NCI-H2227 treated with DMSO at 0.1 percent for 48 hours (cell line): ENCODE measurements at regions not wholly inside any gene's neighbourhood (a gene's known extent, or its start where the extent isn't known, plus 50 kb on each side); places are given as distances from the start of the nearest gene placed in this dataset.
"Not testable (repeated sequence)": the region's sequence is repeated elsewhere in the genome, so short reads cannot be mapped to it uniquely, and the experiment has no call there.

ENCODE experiments used
- DNase-seq: peaks from one replicate; lab custom pipeline; 2025; lab: John Stamatoyannopoulos, UW

- no peak for DNase-seq
Measured at GRCh38 chr18:8499810-8500675, 109.2 kb upstream of the RAB12 start.

- no peak for DNase-seq
Measured at GRCh38 chr18:8501044-8501443, 108.2 kb upstream of the RAB12 start.

GRCh38 chr18:8503248-8503647, 106.0 kb upstream of the RAB12 start:
- DNase-seq = no peak

GRCh38 chr18:8504424-8504823, 104.8 kb upstream of the RAB12 start:
- DNase-seq = no peak

- DNase-seq = no peak
Measured at GRCh38 chr18:8504880-8505435, 104.3 kb upstream of the RAB12 start.

- DNase-seq = no peak
Measured at GRCh38 chr18:8506251-8507049, 102.8 kb upstream of the RAB12 start.

GRCh38 chr18:8507361-8507760, 101.9 kb upstream of the RAB12 start:
- no peak for DNase-seq

- no peak for DNase-seq
Measured at GRCh38 chr18:8507915-8508705, 101.1 kb upstream of the RAB12 start.

GRCh38 chr18:8513249-8513648, 96.0 kb upstream of the RAB12 start:
- DNase-seq = no peak

- no peak for DNase-seq
Measured at GRCh38 chr18:8514409-8514808, 94.8 kb upstream of the RAB12 start.

GRCh38 chr18:8515142-8515865, 93.9 kb upstream of the RAB12 start:
- DNase-seq = no peak

GRCh38 chr18:8516371-8517250, 92.6 kb upstream of the RAB12 start:
- no peak for DNase-seq

- no peak for DNase-seq
Measured at GRCh38 chr18:8517276-8517675, 92.0 kb upstream of the RAB12 start.

- no peak for DNase-seq
Measured at GRCh38 chr18:8519102-8519501, 90.1 kb upstream of the RAB12 start.

- DNase-seq = no peak
Measured at GRCh38 chr18:8520266-8520665, 89.0 kb upstream of the RAB12 start.

GRCh38 chr18:8522756-8523155, 86.5 kb upstream of the RAB12 start:
- DNase-seq = no peak

- no peak for DNase-seq
Measured at GRCh38 chr18:8525692-8526091, 83.5 kb upstream of the RAB12 start.

GRCh38 chr18:8526332-8526731, 82.9 kb upstream of the RAB12 start:
- DNase-seq = no peak

- DNase-seq = no peak
Measured at GRCh38 chr18:8529609-8530008, 79.6 kb upstream of the RAB12 start.

GRCh38 chr18:8531084-8531483, 78.2 kb upstream of the RAB12 start:
- not testable (repeated sequence) for DNase-seq
